DND-41 (cell line): ENCODE measurements at regions not wholly inside any gene's neighbourhood (a gene's known extent, or its start where the extent isn't known, plus 50 kb on each side); places are given as distances from the start of the nearest gene placed in this dataset.
A peak's percentile ranks its signal among the peaks of the same experiment; 100 is the strongest.

Source experiments
- ATAC-seq: fragments of 200-7000 bp; cut with Tn5 transposase; 3 replicates; pipeline ENCODE4 v1.9.1; 2021; ENCODE audit warnings: low read depth; ENCODE audit not compliant: insufficient read depth
- DNase-seq: peaks from one replicate; pipeline ENCODE4 v3.0.0-alpha.2; 2020
- H2AFZ ChIP-seq: 2 replicates; pipeline ENCODE4 v1.6.0; 2012; ENCODE audit warnings: low read depth, low read length
- H3K27ac ChIP-seq: 2 replicates; pipeline ENCODE4 v1.5.1; 2012; ENCODE audit warnings: low read length, inconsistent platforms
- H3K27me3 ChIP-seq: fragments of 200-600 bp; sonication (generic); 2 replicates; pipeline ENCODE4 v1.6.0; 2012; ENCODE audit warnings: low read length, mild to moderate bottlenecking, inconsistent platforms; ENCODE audit not compliant: insufficient read depth, poor library complexity
- H3K36me3 ChIP-seq: 2 replicates; pipeline ENCODE4 v1.5.1; 2012; ENCODE audit warnings: low read length, inconsistent platforms; ENCODE audit not compliant: insufficient read depth
- H3K4me1 ChIP-seq: 2 replicates; pipeline ENCODE4 v1.5.1; 2012; ENCODE audit warnings: mild to moderate bottlenecking, low read length; ENCODE audit not compliant: insufficient read depth
- H3K4me2 ChIP-seq: 2 replicates; pipeline ENCODE4 v1.6.0; 2012; ENCODE audit warnings: mild to moderate bottlenecking, moderate library complexity, low read length, inconsistent platforms; ENCODE audit not compliant: insufficient read depth
- H3K4me3 ChIP-seq, 2 experiments: fragments of 200-600 bp in 1 of 2; shearing (Covaris generic) in 1 of 2; 2 replicates each; pipeline ENCODE4 v1.5.1; 2012 to 2016; ENCODE audit warnings: inconsistent platforms in 2 of 2, low read length in 2 of 2, mild to moderate bottlenecking in 2 of 2, low read depth in 1 of 2, moderate library complexity in 1 of 2
- H3K79me2 ChIP-seq: 2 replicates; pipeline ENCODE4 v1.6.0; 2012; ENCODE audit warnings: low read length, inconsistent platforms; ENCODE audit not compliant: insufficient read depth
- H3K9ac ChIP-seq: 2 replicates; pipeline ENCODE4 v1.6.0; 2012; ENCODE audit warnings: low read depth, mild to moderate bottlenecking, inconsistent platforms, low read length, moderate library complexity
- H3K9me3 ChIP-seq: 2 replicates; pipeline ENCODE4 v1.5.1; 2012; ENCODE audit warnings: low read length, moderate library complexity, mild to moderate bottlenecking, inconsistent platforms; ENCODE audit not compliant: insufficient read depth, severe bottlenecking
- H4K20me1 ChIP-seq: 2 replicates; pipeline ENCODE4 v1.6.0; 2012; ENCODE audit warnings: low read length; ENCODE audit not compliant: insufficient read depth
- CTCF ChIP-seq: IDR thresholded peaks from 2 replicates; pipeline ENCODE4 v1.5.1; 2012; ENCODE audit warnings: borderline replicate concordance, low read length, moderate library complexity, mild to moderate bottlenecking; ENCODE audit not compliant: poor library complexity, severe bottlenecking; ENCODE audit errors: extremely low read depth
- EZH2 ChIP-seq: IDR thresholded peaks from 3 replicates; pipeline ENCODE4 v1.6.1; 2012; ENCODE audit warnings: borderline replicate concordance, low read depth, mild to moderate bottlenecking, moderate library complexity, low read length, inconsistent platforms; ENCODE audit not compliant: severe bottlenecking

- Histone ChIP-seq H3K36me3 (no peaks in the 10 kb centered on the region), H2AFZ (no peak overlapping the region), H3K79me2 (no peaks in the 10 kb centered on the region), H3K4me3 (no peak overlapping the region), H3K27me3 (peaks cover 2% of the 10 kb centered on the region), H3K4me2 (no peak overlapping the region), H3K9me3 (no peaks in the 10 kb centered on the region), H4K20me1 (no peaks in the 10 kb centered on the region), H3K9ac (no peak overlapping the region), H3K4me1 (no peaks in the 10 kb centered on the region), H3K27ac (no peak overlapping the region)
- DNase-seq (no peak), ATAC-seq (no peak)
- no peak for TF ChIP-seq CTCF
- no peak for TF ChIP-seq EZH2
Measured at GRCh38 chr3:115375362-115375761, 228.3 kb upstream of the ZBTB20 start.

- Histone ChIP-seq H3K27me3 (peaks cover 3% of the 10 kb centered on the region), H3K36me3 (no peaks in the 10 kb centered on the region), H3K4me3 (no peak overlapping the region), H3K4me2 (no peak overlapping the region), H3K9me3 (no peaks in the 10 kb centered on the region), H3K79me2 (no peaks in the 10 kb centered on the region), H3K27ac (no peak overlapping the region), H3K9ac (no peak overlapping the region), H4K20me1 (no peaks in the 10 kb centered on the region), H3K4me1 (no peaks in the 10 kb centered on the region), H2AFZ (no peak overlapping the region)
- DNase-seq (no peak), ATAC-seq (no peak)
- TF ChIP-seq EZH2 (no peak), CTCF (peak; percentile 8)
Measured at GRCh38 chr3:115380883-115381572, 233.9 kb upstream of the ZBTB20 start.

GRCh38 chr3:115381573-115381912 is 234.5 kb upstream of the ZBTB20 start:
- H3K27me3 ChIP-seq: peaks cover 3% of the 10 kb centered on the region
- H3K4me2 ChIP-seq: no peak overlapping the region
- H4K20me1 ChIP-seq: no peaks in the 10 kb centered on the region
- H3K36me3 ChIP-seq: no peaks in the 10 kb centered on the region
- ATAC-seq (no peak), DNase-seq (no peak)
- H3K4me1 ChIP-seq: no peaks in the 10 kb centered on the region
- H3K27ac ChIP-seq: no peak overlapping the region
- no peaks in the 10 kb centered on the region for H3K79me2 ChIP-seq
- H3K9ac ChIP-seq: no peak overlapping the region
- H2AFZ ChIP-seq: no peak overlapping the region
- H3K9me3 ChIP-seq: no peaks in the 10 kb centered on the region
- TF ChIP-seq CTCF (no peak), EZH2 (no peak)
- no peak overlapping the region for H3K4me3 ChIP-seq

- H3K27me3 ChIP-seq: peaks cover 3% of the 10 kb centered on the region
- no peak overlapping the region for H3K27ac ChIP-seq
- H3K9me3 ChIP-seq: no peaks in the 10 kb centered on the region
- no peak overlapping the region for H3K4me2 ChIP-seq
- DNase-seq (no peak), ATAC-seq (no peak)
- no peak overlapping the region for H2AFZ ChIP-seq
- no peaks in the 10 kb centered on the region for H3K4me1 ChIP-seq
- H3K4me3 ChIP-seq: no peak overlapping the region
- TF ChIP-seq EZH2: no peak
- no peak for TF ChIP-seq CTCF
- H4K20me1 ChIP-seq: no peaks in the 10 kb centered on the region
- H3K9ac ChIP-seq: no peak overlapping the region
- H3K79me2 ChIP-seq: no peaks in the 10 kb centered on the region
- no peaks in the 10 kb centered on the region for H3K36me3 ChIP-seq
Measured at GRCh38 chr3:115381931-115382330, 234.8 kb upstream of the ZBTB20 start.
